K562 (cell line): ENCODE measurements at regions not wholly inside any gene's neighbourhood (a gene's known extent, or its start where the extent isn't known, plus 50 kb on each side); places are given as distances from the start of the nearest gene placed in this dataset.

Experiments
- GATAD2A ChIP-seq: fragments of 450-650 bp; IDR thresholded peaks from 2 replicates; pipeline ENCODE4 v1.6.1; 2017
- ZNF197 ChIP-seq: fragments of 200-800 bp; sonication (Bioruptor generic); IDR thresholded peaks from 2 replicates; pipeline ENCODE4 v1.6.1; 2016; ENCODE audit warnings: low read depth, missing genetic modification characterization, missing compliant biosample characterization
- TF ChIP-seq, protein P1 (sequence below), 2 experiments: fragments of 450-650 bp in 1 of 2; sonication (generic) in 1 of 2; formaldehyde crosslinking in 1 of 2; IDR thresholded peaks; 2 replicates each; pipeline versions ENCODE4 v1.7.1 to v1.9.0; 2016 to 2022; ENCODE audit warnings: inconsistent platforms in 1 of 2, mild to moderate bottlenecking in 1 of 2, missing genetic modification reagents in 1 of 2
- TF ChIP-seq, protein P2 (sequence below): fragments of 250-450 bp; sonication (Bioruptor Pico); IDR thresholded peaks from 2 replicates; pipeline ENCODE4 v1.8.0; 2022; ENCODE audit warnings: inconsistent platforms
- TF ChIP-seq, protein P3 (sequence below): fragments of 250-450 bp; sonication (Bioruptor Pico); IDR thresholded peaks from 2 replicates; pipeline ENCODE4 v1.8.0; 2022; ENCODE audit warnings: moderate library complexity, mild to moderate bottlenecking, inconsistent platforms

DNA sequence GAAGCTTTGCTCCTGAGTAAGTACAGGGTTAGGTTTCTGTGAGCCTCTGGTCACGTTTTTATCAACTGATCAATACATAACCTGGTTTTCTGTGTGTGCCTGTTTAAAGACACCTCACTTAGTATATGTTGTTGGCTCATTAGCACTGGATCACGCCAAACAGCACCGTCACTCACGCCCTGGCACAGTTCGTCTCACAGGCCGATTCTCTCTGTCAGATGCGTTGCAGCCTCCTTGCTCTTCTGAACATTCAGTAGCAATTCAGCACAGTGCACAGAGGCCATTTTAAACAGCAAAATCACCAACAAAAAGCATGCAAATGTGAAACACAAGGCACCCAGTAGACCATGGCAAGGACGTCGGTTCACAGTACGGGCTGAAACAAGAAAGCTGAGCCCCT, 288.5 kb downstream of the IRS2 start (continued):
- TF ChIP-seq, protein P1, sequence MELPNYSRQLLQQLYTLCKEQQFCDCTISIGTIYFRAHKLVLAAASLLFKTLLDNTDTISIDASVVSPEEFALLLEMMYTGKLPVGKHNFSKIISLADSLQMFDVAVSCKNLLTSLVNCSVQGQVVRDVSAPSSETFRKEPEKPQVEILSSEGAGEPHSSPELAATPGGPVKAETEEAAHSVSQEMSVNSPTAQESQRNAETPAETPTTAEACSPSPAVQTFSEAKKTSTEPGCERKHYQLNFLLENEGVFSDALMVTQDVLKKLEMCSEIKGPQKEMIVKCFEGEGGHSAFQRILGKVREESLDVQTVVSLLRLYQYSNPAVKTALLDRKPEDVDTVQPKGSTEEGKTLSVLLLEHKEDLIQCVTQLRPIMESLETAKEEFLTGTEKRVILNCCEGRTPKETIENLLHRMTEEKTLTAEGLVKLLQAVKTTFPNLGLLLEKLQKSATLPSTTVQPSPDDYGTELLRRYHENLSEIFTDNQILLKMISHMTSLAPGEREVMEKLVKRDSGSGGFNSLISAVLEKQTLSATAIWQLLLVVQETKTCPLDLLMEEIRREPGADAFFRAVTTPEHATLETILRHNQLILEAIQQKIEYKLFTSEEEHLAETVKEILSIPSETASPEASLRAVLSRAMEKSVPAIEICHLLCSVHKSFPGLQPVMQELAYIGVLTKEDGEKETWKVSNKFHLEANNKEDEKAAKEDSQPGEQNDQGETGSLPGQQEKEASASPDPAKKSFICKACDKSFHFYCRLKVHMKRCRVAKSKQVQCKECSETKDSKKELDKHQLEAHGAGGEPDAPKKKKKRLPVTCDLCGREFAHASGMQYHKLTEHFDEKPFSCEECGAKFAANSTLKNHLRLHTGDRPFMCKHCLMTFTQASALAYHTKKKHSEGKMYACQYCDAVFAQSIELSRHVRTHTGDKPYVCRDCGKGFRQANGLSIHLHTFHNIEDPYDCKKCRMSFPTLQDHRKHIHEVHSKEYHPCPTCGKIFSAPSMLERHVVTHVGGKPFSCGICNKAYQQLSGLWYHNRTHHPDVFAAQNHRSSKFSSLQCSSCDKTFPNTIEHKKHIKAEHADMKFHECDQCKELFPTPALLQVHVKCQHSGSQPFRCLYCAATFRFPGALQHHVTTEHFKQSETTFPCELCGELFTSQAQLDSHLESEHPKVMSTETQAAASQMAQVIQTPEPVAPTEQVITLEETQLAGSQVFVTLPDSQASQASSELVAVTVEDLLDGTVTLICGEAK (IDR thresholded peaks at IDR 0.05), result no peak
- TF ChIP-seq, protein P1 (CRISPR knock-in tag; IDR thresholded peaks at IDR 0.05), result no peak
- TF ChIP-seq, protein P2, sequence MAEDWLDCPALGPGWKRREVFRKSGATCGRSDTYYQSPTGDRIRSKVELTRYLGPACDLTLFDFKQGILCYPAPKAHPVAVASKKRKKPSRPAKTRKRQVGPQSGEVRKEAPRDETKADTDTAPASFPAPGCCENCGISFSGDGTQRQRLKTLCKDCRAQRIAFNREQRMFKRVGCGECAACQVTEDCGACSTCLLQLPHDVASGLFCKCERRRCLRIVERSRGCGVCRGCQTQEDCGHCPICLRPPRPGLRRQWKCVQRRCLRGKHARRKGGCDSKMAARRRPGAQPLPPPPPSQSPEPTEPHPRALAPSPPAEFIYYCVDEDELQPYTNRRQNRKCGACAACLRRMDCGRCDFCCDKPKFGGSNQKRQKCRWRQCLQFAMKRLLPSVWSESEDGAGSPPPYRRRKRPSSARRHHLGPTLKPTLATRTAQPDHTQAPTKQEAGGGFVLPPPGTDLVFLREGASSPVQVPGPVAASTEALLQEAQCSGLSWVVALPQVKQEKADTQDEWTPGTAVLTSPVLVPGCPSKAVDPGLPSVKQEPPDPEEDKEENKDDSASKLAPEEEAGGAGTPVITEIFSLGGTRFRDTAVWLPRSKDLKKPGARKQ (CRISPR knock-in tag), result no peak
- TF ChIP-seq GATAD2A (no peak), ZNF197 (CRISPR knock-in tag) (no peak)
- TF ChIP-seq, protein P3, sequence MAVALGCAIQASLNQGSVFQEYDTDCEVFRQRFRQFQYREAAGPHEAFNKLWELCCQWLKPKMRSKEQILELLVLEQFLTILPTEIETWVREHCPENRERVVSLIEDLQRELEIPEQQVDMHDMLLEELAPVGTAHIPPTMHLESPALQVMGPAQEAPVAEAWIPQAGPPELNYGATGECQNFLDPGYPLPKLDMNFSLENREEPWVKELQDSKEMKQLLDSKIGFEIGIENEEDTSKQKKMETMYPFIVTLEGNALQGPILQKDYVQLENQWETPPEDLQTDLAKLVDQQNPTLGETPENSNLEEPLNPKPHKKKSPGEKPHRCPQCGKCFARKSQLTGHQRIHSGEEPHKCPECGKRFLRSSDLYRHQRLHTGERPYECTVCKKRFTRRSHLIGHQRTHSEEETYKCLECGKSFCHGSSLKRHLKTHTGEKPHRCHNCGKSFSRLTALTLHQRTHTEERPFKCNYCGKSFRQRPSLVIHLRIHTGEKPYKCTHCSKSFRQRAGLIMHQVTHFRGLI (CRISPR knock-in tag), result no peak
